ENCODE measurements at regions not wholly inside any gene's neighbourhood (a gene's known extent, or its start where the extent isn't known, plus 50 kb on each side); places are given as distances from the start of the nearest gene placed in this dataset.

- no peak overlapping the region for H3K27ac ChIP-seq (ENCODE audit: poor library complexity, severe bottlenecking)
- DNase-seq (ENCODE audit: low spot score) (no peak), ATAC-seq (ENCODE audit: low read depth) (no peak)
- TF ChIP-seq, protein P1, sequence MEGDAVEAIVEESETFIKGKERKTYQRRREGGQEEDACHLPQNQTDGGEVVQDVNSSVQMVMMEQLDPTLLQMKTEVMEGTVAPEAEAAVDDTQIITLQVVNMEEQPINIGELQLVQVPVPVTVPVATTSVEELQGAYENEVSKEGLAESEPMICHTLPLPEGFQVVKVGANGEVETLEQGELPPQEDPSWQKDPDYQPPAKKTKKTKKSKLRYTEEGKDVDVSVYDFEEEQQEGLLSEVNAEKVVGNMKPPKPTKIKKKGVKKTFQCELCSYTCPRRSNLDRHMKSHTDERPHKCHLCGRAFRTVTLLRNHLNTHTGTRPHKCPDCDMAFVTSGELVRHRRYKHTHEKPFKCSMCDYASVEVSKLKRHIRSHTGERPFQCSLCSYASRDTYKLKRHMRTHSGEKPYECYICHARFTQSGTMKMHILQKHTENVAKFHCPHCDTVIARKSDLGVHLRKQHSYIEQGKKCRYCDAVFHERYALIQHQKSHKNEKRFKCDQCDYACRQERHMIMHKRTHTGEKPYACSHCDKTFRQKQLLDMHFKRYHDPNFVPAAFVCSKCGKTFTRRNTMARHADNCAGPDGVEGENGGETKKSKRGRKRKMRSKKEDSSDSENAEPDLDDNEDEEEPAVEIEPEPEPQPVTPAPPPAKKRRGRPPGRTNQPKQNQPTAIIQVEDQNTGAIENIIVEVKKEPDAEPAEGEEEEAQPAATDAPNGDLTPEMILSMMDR (IDR thresholded peaks at IDR 0.05; ENCODE audit: poor library complexity, severe bottlenecking), result no peak
- no peaks in the 10 kb centered on the region for H3K27me3 ChIP-seq (ENCODE audit: insufficient read depth, poor library complexity, severe bottlenecking)
- H3K9me3 ChIP-seq (ENCODE audit: severe bottlenecking), result no peaks in the 10 kb centered on the region
- H3K4me1 ChIP-seq (ENCODE audit: insufficient read depth, poor library complexity, severe bottlenecking), result no peaks in the 10 kb centered on the region
- H3K4me3 ChIP-seq (ENCODE audit: severe bottlenecking), result no peak overlapping the region
- H3K36me3 ChIP-seq (ENCODE audit: low read depth), result no peaks in the 10 kb centered on the region
These were observed 432.9 kb downstream of the MTX2 start for GRCh38 chr2:176702131-176702530.

- no peak for ATAC-seq (ENCODE audit: low read depth)
- H3K27ac ChIP-seq (ENCODE audit: poor library complexity, severe bottlenecking), result no peak overlapping the region
- no peaks in the 10 kb centered on the region for H3K36me3 ChIP-seq (ENCODE audit: low read depth)
- H3K4me3 ChIP-seq (ENCODE audit: severe bottlenecking), result no peak overlapping the region
- H3K9me3 ChIP-seq (ENCODE audit: severe bottlenecking), result no peaks in the 10 kb centered on the region
- TF ChIP-seq, protein P1 (IDR thresholded peaks at IDR 0.05; ENCODE audit: poor library complexity, severe bottlenecking), result no peak
- no peak for DNase-seq (ENCODE audit: low spot score)
- no peaks in the 10 kb centered on the region for H3K27me3 ChIP-seq (ENCODE audit: insufficient read depth, poor library complexity, severe bottlenecking)
- H3K4me1 ChIP-seq (ENCODE audit: insufficient read depth, poor library complexity, severe bottlenecking), result no peaks in the 10 kb centered on the region
These were observed 435.1 kb downstream of the MTX2 start for GRCh38 chr2:176704282-176704858.

- Histone ChIP-seq H3K36me3 (ENCODE audit: low read depth) (no peaks in the 10 kb centered on the region), H3K27ac (ENCODE audit: poor library complexity, severe bottlenecking) (no peak overlapping the region), H3K27me3 (ENCODE audit: insufficient read depth, poor library complexity, severe bottlenecking) (peaks cover 8% of the 10 kb centered on the region), H3K4me3 (ENCODE audit: severe bottlenecking) (no peak overlapping the region), H3K4me1 (ENCODE audit: insufficient read depth, poor library complexity, severe bottlenecking) (no peaks in the 10 kb centered on the region), H3K9me3 (ENCODE audit: severe bottlenecking) (no peaks in the 10 kb centered on the region)
- TF ChIP-seq, protein P1 (IDR thresholded peaks at IDR 0.05; ENCODE audit: poor library complexity, severe bottlenecking), result no peak
- DNase-seq (ENCODE audit: low spot score), result no peak
- ATAC-seq (ENCODE audit: low read depth), result no peak
These were observed 440.1 kb downstream of the MTX2 start for GRCh38 chr2:176709149-176709951.

- peaks cover 8% of the 10 kb centered on the region for H3K27me3 ChIP-seq (ENCODE audit: insufficient read depth, poor library complexity, severe bottlenecking)
- TF ChIP-seq, protein P1 (IDR thresholded peaks at IDR 0.05; ENCODE audit: poor library complexity, severe bottlenecking), result no peak
- no peak overlapping the region for H3K27ac ChIP-seq (ENCODE audit: poor library complexity, severe bottlenecking)
- no peaks in the 10 kb centered on the region for H3K36me3 ChIP-seq (ENCODE audit: low read depth)
- DNase-seq (ENCODE audit: low spot score) (no peak), ATAC-seq (ENCODE audit: low read depth) (no peak)
- no peaks in the 10 kb centered on the region for H3K9me3 ChIP-seq (ENCODE audit: severe bottlenecking)
- H3K4me1 ChIP-seq (ENCODE audit: insufficient read depth, poor library complexity, severe bottlenecking), result no peaks in the 10 kb centered on the region
- no peak overlapping the region for H3K4me3 ChIP-seq (ENCODE audit: severe bottlenecking)
These were observed 440.7 kb downstream of the MTX2 start for GRCh38 chr2:176709991-176710390.

All from RWPE2 (cell line).